ENCODE measurements at regions not wholly inside any gene's neighbourhood (a gene's known extent, or its start where the extent isn't known, plus 50 kb on each side); places are given as distances from the start of the nearest gene placed in this dataset.

DNA sequence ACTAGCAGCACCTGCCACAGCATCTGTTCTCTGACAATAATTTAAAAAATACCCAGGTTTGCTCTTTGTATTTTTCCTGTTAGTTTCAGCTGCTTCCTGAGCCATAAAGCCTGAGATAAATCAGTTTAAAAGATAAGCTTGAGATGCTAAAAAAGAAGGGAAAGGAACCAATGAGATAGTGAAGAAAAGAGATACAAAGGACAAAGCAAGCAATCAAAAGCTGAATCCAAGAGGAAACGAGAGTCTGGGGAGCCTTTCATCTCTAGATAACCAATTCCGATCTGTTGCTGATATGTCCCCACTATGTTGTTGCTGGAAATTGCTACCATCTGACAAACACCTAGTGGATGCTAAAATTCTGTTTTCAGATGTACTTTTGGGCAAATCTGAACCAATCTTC, 201.4 kb downstream of the RBM43 start:
- TF ChIP-seq, protein P1, sequence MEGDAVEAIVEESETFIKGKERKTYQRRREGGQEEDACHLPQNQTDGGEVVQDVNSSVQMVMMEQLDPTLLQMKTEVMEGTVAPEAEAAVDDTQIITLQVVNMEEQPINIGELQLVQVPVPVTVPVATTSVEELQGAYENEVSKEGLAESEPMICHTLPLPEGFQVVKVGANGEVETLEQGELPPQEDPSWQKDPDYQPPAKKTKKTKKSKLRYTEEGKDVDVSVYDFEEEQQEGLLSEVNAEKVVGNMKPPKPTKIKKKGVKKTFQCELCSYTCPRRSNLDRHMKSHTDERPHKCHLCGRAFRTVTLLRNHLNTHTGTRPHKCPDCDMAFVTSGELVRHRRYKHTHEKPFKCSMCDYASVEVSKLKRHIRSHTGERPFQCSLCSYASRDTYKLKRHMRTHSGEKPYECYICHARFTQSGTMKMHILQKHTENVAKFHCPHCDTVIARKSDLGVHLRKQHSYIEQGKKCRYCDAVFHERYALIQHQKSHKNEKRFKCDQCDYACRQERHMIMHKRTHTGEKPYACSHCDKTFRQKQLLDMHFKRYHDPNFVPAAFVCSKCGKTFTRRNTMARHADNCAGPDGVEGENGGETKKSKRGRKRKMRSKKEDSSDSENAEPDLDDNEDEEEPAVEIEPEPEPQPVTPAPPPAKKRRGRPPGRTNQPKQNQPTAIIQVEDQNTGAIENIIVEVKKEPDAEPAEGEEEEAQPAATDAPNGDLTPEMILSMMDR (conservative IDR thresholded peaks at IDR 0.05; ENCODE audit: low read depth, low read length), result no peak
- no peak for TF ChIP-seq EZH2 (IDR thresholded peaks at IDR 0.05; ENCODE audit: low read length, unreplicated experiment)

Data from PC-3 (cell line).